ENCODE measurements at regions not wholly inside any gene's neighbourhood (a gene's known extent, or its start where the extent isn't known, plus 50 kb on each side); places are given as distances from the start of the nearest gene placed in this dataset.

GRCh38 chr2:34070196-34070595, 471.1 kb upstream of the FAM98A start:
- no peaks in the 10 kb centered on the region for H3K4me1 Mint-ChIP-seq (ENCODE audit: unreplicated experiment)
- H3K9me3 Mint-ChIP-seq (ENCODE audit: unreplicated experiment): no peaks in the 10 kb centered on the region
- H3K4me3 Mint-ChIP-seq (ENCODE audit: unreplicated experiment): no peak overlapping the region
- H3K27me3 Mint-ChIP-seq (ENCODE audit: unreplicated experiment): no peaks in the 10 kb centered on the region
- H3K36me3 Mint-ChIP-seq (ENCODE audit: low read depth, unreplicated experiment): no peaks in the 10 kb centered on the region
- no peak overlapping the region for H3K27ac Mint-ChIP-seq (ENCODE audit: unreplicated experiment)
- no peak for TF ChIP-seq CTCF (IDR thresholded peaks at IDR 0.05; ENCODE audit: unreplicated experiment)
- no peak for DNase-seq (ENCODE audit: low spot score)

GRCh38 chr2:34069604-34070003, 470.5 kb upstream of the FAM98A start:
- no peaks in the 10 kb centered on the region for H3K36me3 Mint-ChIP-seq (ENCODE audit: low read depth, unreplicated experiment)
- no peaks in the 10 kb centered on the region for H3K9me3 Mint-ChIP-seq (ENCODE audit: unreplicated experiment)
- no peaks in the 10 kb centered on the region for H3K27me3 Mint-ChIP-seq (ENCODE audit: unreplicated experiment)
- no peak for TF ChIP-seq CTCF (IDR thresholded peaks at IDR 0.05; ENCODE audit: unreplicated experiment)
- H3K4me1 Mint-ChIP-seq (ENCODE audit: unreplicated experiment): no peaks in the 10 kb centered on the region
- H3K27ac Mint-ChIP-seq (ENCODE audit: unreplicated experiment): no peak overlapping the region
- DNase-seq (ENCODE audit: low spot score): no peak
- no peak overlapping the region for H3K4me3 Mint-ChIP-seq (ENCODE audit: unreplicated experiment)

GRCh38 chr2:34050413-34050812, 451.3 kb upstream of the FAM98A start:
- Mint-ChIP-seq H3K27me3 (ENCODE audit: unreplicated experiment) (peaks cover 2% of the 10 kb centered on the region), H3K9me3 (ENCODE audit: unreplicated experiment) (no peaks in the 10 kb centered on the region), H3K27ac (ENCODE audit: unreplicated experiment) (no peak overlapping the region), H3K4me1 (ENCODE audit: unreplicated experiment) (no peaks in the 10 kb centered on the region), H3K36me3 (ENCODE audit: low read depth, unreplicated experiment) (no peaks in the 10 kb centered on the region), H3K4me3 (ENCODE audit: unreplicated experiment) (no peak overlapping the region)
- DNase-seq (ENCODE audit: low spot score): no peak
- TF ChIP-seq CTCF (IDR thresholded peaks at IDR 0.05; ENCODE audit: unreplicated experiment): no peak

GRCh38 chr2:34045101-34045655, 446.1 kb upstream of the FAM98A start:
- Mint-ChIP-seq H3K27ac (ENCODE audit: unreplicated experiment) (no peak overlapping the region), H3K27me3 (ENCODE audit: unreplicated experiment) (peaks cover 2% of the 10 kb centered on the region), H3K36me3 (ENCODE audit: low read depth, unreplicated experiment) (no peaks in the 10 kb centered on the region), H3K9me3 (ENCODE audit: unreplicated experiment) (no peaks in the 10 kb centered on the region), H3K4me1 (ENCODE audit: unreplicated experiment) (no peaks in the 10 kb centered on the region), H3K4me3 (ENCODE audit: unreplicated experiment) (no peak overlapping the region)
- no peak for TF ChIP-seq CTCF (IDR thresholded peaks at IDR 0.05; ENCODE audit: unreplicated experiment)
- no peak for DNase-seq (ENCODE audit: low spot score)

- H3K36me3 Mint-ChIP-seq (ENCODE audit: low read depth, unreplicated experiment): no peaks in the 10 kb centered on the region
- no peaks in the 10 kb centered on the region for H3K4me1 Mint-ChIP-seq (ENCODE audit: unreplicated experiment)
- DNase-seq (ENCODE audit: low spot score): no peak
- no peak for TF ChIP-seq CTCF (IDR thresholded peaks at IDR 0.05; ENCODE audit: unreplicated experiment)
- no peaks in the 10 kb centered on the region for H3K9me3 Mint-ChIP-seq (ENCODE audit: unreplicated experiment)
- H3K4me3 Mint-ChIP-seq (ENCODE audit: unreplicated experiment): no peak overlapping the region
- H3K27ac Mint-ChIP-seq (ENCODE audit: unreplicated experiment): no peak overlapping the region
- H3K27me3 Mint-ChIP-seq (ENCODE audit: unreplicated experiment): no peaks in the 10 kb centered on the region
These were observed 438.8 kb upstream of the FAM98A start for GRCh38 chr2:34037886-34038285.
